T-helper 2 cell treated with Interferon-gamma antibody and Interleukin-4, amounts not matched to agents 5 μg/mL and 100 μg/mL, for 36 hours (primary cell): ENCODE measurements at regions not wholly inside any gene's neighbourhood (a gene's known extent, or its start where the extent isn't known, plus 50 kb on each side); places are given as distances from the start of the nearest gene placed in this dataset.

Experiments used
- DNase-seq: peaks from one replicate; pipeline ENCODE4 v3.0.0; 2021; ENCODE audit warnings: low spot score
- H3K27ac Mint-ChIP-seq: one replicate; pipeline ENCODE4 v1.8.0; 2021; ENCODE audit warnings: mild to moderate bottlenecking, mixed read lengths
- H3K27me3 Mint-ChIP-seq: one replicate; pipeline ENCODE4 v1.8.0; 2021; ENCODE audit warnings: low read depth, mixed read lengths
- H3K36me3 Mint-ChIP-seq: one replicate; pipeline ENCODE4 v1.8.0; 2021; ENCODE audit warnings: low read depth, mixed read lengths
- H3K4me1 Mint-ChIP-seq: one replicate; pipeline ENCODE4 v1.8.0; 2021; ENCODE audit warnings: low read depth, mixed read lengths
- H3K4me3 Mint-ChIP-seq: one replicate; pipeline ENCODE4 v1.8.0; 2022; ENCODE audit warnings: mild to moderate bottlenecking, moderate library complexity, mixed read lengths
- H3K9me3 Mint-ChIP-seq: one replicate; pipeline ENCODE4 v1.8.0; 2021; ENCODE audit warnings: mixed read lengths

DNA sequence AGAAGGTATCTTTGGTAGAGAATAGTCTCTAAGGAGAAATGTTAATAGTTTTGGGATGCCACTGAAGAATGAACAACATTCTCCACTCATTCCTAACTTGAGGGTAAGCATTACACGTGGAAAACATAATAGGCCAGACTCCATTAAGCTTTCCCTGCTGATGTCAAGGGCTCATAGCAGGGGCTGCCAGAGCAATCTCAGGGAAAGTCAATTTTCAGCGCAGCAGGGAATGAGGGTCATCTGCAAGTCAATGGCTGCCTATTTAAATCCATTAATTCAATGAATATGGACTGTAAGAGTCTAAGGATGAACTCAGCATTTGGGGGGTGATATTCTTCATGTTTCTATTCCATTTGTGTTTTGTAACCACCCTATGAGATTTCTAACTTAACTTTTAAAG is 144.2 kb upstream of the ARL4C start:
- H3K27ac Mint-ChIP-seq = no peak overlapping the region
- no peak for DNase-seq
- no peaks in the 10 kb centered on the region for H3K27me3 Mint-ChIP-seq
- H3K4me3 Mint-ChIP-seq = no peak overlapping the region
- H3K36me3 Mint-ChIP-seq = no peaks in the 10 kb centered on the region
- H3K9me3 Mint-ChIP-seq = peaks cover 12% of the 10 kb centered on the region
- no peaks in the 10 kb centered on the region for H3K4me1 Mint-ChIP-seq

DNA sequence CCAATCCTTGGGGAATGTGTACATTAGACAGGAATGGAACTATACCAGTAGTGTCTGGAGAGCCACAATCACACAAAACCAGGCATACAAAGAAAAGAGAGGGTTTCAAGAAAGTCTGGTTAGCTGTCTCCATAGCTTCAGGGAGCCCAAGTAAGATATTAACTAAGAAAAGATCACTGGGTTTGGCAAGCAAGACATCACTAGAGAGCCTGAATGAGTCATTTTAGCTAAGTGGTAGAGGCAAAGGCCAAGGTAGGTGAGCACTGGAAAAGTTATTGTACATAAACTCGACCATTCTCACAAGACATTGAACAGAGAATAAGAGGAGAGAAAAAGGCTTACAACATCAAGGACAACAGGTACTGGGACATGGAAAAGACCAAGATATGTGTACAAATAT is 143.8 kb upstream of the ARL4C start:
- H3K4me1 Mint-ChIP-seq = no peaks in the 10 kb centered on the region
- no peaks in the 10 kb centered on the region for H3K27me3 Mint-ChIP-seq
- H3K4me3 Mint-ChIP-seq = no peak overlapping the region
- DNase-seq = no peak
- H3K36me3 Mint-ChIP-seq = no peaks in the 10 kb centered on the region
- no peak overlapping the region for H3K27ac Mint-ChIP-seq
- peaks cover 12% of the 10 kb centered on the region for H3K9me3 Mint-ChIP-seq

DNA sequence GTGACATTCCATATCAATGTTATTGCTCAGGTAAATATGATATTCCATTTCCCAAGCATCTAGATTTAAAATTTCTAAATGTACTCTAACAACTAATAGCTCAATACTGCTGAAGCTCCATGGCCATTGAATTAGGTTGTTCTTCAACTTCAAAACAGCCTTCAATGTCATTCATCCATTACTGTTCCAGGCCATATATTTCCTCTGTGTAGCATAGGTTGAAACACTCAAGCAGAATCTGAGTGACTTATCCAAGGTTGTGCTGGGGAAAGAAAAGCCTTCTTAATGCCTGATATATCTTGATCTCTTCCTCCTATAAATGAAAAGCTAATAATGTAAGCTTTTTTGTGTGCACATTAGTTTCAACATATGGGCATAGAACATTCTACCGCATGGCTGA is 142.1 kb upstream of the ARL4C start:
- Mint-ChIP-seq H3K4me1 (no peaks in the 10 kb centered on the region), H3K27me3 (no peaks in the 10 kb centered on the region), H3K27ac (no peak overlapping the region), H3K4me3 (no peak overlapping the region), H3K36me3 (no peaks in the 10 kb centered on the region), H3K9me3 (peaks cover 12% of the 10 kb centered on the region)
- DNase-seq = no peak

DNA sequence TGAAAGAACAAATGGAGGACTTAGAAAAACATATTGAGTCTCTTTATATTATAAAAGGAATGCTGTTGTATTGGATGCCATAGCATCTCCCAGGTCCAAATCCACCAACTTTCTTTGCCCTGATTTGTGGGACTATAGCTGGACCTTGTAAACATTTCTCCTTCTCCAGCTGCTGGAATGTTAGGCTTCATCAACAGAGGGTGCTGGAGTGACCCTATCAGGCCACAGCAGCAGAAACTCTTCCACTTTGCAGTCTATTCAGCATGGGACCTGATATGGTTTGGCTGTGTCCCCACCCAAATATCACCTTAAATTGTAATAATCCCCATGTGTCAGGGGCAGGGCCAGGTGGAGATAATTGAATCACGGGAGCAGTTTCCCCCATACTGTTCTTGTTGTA is 138.4 kb upstream of the ARL4C start:
- Mint-ChIP-seq H3K9me3 (no peaks in the 10 kb centered on the region), H3K36me3 (no peaks in the 10 kb centered on the region), H3K4me1 (no peaks in the 10 kb centered on the region), H3K4me3 (no peak overlapping the region), H3K27me3 (peaks cover 4% of the 10 kb centered on the region), H3K27ac (no peak overlapping the region)
- DNase-seq = no peak

DNA sequence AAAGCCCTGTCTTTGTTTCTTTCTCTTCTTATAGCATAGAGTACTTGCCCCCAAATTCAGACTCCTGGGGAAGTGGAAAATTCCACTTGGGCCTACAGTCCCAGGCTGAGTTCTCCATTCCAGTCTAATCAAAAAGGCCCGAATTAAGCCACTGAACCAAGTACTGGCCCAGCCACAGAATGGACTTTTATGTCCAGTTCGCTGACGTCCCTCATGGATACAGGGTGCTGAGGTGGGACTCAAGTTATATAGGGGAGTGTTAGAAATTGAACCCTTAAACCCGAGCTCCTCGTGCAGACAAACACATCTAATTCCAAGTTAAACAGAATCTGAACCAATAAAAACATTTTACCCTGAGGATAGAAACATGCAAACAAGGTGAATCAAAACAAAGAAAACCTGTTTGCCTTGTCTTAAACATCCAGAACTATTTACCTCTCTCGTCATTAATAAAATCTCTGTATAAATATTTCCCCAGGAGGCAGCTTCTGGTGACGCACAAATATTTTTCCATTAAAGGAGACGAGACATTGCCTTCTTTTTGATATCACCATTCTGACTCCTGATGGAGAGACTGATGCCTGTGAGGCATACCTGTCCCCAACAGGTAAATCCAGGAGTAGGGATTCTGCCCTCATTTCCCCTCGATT is 136.8 kb upstream of the ARL4C start:
- Mint-ChIP-seq H3K4me3 (no peak overlapping the region), H3K36me3 (no peaks in the 10 kb centered on the region), H3K27me3 (peaks cover 8% of the 10 kb centered on the region), H3K27ac (no peak overlapping the region), H3K4me1 (no peaks in the 10 kb centered on the region), H3K9me3 (no peaks in the 10 kb centered on the region)
- no peak for DNase-seq

DNA sequence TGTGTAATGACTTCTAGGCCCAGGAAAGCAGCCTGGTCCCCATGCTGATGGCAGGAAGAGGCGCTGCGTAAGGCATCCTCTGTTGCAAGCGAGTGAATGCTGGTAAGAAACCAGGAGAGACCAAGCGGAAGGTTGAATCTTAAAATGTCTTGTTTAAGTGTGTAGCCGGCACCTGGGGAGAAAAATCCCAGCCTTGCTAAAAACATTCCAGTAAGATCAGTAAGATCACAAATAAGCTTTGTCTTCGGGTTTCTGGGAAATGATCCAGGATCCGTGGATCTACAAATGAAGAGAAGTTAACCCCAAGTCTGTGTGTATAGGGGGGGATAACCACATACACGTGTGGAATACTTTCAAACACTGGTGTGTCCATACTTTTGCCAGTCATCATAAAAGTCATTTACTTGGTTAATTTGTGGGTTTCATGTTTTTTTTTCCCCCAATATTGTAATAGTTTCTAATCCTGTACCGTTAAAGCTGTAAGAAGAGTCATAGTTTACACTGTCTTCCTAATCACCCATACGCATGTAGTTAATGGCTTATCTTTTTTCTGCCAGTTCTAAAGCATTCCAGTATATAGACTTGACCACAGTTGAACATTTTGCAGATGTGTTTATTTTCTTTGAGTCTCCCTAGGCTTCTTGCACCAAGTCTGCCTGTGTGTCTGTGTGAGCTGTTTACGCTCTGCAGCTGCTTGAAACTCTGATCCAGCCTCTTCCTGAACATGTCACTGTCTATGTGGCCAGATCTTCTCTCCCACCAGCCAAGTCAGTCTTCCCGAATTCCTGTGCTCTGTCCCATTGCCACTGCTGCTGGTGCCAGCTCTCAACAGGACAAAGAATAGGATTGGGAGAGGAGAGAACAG is 135.9 kb upstream of the ARL4C start:
- Mint-ChIP-seq H3K4me3 (no peak overlapping the region), H3K4me1 (no peaks in the 10 kb centered on the region), H3K9me3 (no peaks in the 10 kb centered on the region), H3K36me3 (no peaks in the 10 kb centered on the region), H3K27me3 (peaks cover 8% of the 10 kb centered on the region), H3K27ac (no peak overlapping the region)
- DNase-seq = no peak

DNA sequence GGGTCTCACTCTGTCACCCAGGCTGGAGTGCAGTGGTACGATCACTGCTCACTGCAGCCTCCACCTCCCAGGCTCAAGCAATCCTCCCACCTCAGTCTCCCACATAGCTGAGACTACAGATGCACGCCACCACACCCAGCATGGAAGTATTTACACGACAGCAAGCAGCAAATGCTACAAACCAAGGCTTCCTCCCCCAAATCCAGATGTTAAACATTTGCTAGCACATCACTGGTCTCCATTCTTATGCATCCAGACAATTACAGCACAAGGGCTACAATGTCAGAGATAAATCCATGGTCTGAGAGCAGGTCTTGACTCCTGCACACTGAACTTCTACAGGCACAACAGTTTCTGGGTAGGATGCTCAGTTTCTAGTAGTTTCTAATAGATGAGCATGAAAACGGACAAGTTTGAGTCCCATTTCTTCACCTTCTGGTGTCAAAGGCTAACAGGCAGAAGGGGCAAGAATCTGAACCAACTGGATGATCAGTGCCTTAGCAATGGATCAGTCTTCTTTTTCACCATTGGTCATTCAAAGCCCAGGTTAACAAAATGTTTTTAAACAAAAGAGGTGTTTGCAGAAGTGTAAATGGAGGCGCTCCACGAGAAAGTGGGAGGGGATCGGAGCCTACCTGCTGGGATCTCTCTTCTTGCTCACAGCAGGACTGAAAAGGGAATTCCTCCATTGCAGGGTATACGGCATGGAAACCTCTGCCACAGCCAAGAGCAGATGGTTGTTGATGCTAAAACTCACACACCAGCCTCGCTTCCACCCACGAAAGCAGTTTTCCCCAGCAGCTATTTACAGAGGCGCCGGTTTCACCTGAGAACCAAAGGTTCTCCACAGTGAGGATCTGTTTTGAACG is 135.0 kb upstream of the ARL4C start:
- H3K36me3 Mint-ChIP-seq = no peaks in the 10 kb centered on the region
- no peak overlapping the region for H3K27ac Mint-ChIP-seq
- H3K27me3 Mint-ChIP-seq = peaks cover 8% of the 10 kb centered on the region
- no peaks in the 10 kb centered on the region for H3K4me1 Mint-ChIP-seq
- no peak overlapping the region for H3K4me3 Mint-ChIP-seq
- no peak for DNase-seq
- H3K9me3 Mint-ChIP-seq = no peaks in the 10 kb centered on the region

DNA sequence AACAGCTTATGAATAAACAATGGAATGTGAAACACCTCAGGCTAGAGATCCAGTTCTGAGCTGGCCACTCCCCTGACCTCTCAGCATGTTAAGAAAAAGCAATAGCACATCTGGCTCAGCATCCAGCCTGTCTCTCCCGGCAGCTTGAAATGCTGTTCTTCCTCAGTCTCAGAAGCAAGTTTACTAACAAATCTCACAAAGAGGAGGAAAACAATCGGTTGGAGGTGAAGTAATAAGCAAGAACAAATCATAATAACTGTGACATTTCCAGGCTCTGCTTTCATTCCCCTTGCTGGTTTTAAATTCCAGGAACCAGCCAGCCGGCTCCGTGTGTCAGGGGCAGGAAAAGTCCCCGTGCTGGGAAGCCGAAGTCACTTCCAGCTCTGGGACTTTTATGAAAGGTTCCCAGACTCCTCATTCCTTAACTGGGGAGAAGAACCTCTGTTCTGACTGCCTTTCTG is 133.9 kb upstream of the ARL4C start:
- Mint-ChIP-seq H3K4me3 (no peak overlapping the region), H3K27ac (no peak overlapping the region), H3K4me1 (no peaks in the 10 kb centered on the region), H3K9me3 (no peaks in the 10 kb centered on the region), H3K36me3 (no peaks in the 10 kb centered on the region), H3K27me3 (peaks cover 10% of the 10 kb centered on the region)
- DNase-seq = no peak

DNA sequence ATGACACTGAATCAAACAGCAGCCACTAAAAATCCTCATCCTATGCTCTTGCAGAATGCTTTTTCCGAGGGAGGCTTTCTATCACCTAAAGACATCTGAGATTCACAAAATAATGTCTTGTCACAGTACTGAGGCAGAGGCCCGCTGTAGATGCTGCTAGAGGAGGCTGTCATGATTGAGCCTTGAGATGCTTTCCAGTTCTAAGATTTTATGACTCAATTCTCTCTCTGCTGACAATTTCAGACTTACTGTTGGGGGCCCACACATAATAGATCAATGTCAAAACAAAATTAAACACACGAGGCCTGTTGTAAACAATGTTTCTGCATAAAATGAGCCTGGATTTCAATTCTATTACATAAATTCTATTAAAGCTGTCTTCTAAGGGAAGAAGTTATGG is 132.7 kb upstream of the ARL4C start:
- Mint-ChIP-seq H3K4me3 (no peak overlapping the region), H3K27ac (no peak overlapping the region), H3K27me3 (peaks cover 10% of the 10 kb centered on the region), H3K4me1 (no peaks in the 10 kb centered on the region), H3K9me3 (no peaks in the 10 kb centered on the region), H3K36me3 (no peaks in the 10 kb centered on the region)
- no peak for DNase-seq

DNA sequence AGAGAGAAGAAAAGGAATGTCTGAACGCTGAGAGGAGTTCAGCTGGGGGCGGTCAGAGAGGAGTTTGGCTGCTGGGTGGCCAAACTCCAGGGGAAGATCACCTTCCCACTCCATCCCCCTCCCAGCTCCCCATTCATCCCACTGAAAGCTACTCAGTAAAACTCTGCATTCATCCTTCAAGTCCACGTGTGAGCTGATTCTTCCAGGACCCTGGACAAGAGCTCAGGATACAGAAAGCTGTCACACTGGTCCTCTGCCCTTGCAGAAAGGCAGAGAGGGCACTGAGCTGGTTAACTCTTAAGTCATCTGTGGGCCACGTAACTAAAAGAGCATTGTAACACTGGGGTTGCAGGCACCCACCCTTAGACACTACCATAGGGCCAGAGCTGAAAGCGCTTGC is 132.1 kb upstream of the ARL4C start:
- no peak overlapping the region for H3K27ac Mint-ChIP-seq
- no peak for DNase-seq
- H3K9me3 Mint-ChIP-seq = no peaks in the 10 kb centered on the region
- H3K4me1 Mint-ChIP-seq = no peaks in the 10 kb centered on the region
- no peaks in the 10 kb centered on the region for H3K36me3 Mint-ChIP-seq
- H3K4me3 Mint-ChIP-seq = no peak overlapping the region
- H3K27me3 Mint-ChIP-seq = peaks cover 10% of the 10 kb centered on the region

DNA sequence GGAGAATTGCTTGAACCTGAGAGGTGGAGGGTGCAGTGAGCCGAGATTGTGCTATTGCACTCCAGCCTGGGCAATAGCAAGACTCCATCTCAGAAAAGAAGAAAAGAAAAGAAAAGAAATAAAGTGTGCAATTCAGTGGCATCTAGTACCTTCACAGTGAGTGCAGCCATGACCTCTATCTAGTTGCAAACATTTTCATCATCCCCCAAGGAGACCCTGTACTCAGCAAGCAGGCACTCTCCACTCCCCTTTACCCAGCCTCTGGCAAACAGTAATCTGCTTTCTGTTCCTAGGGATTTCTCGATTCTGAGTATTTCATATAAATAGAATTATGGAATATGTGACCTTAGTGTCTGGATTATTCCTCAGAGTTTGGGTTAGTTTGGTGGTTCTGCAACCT is 130.4 kb upstream of the ARL4C start:
- H3K4me1 Mint-ChIP-seq = no peaks in the 10 kb centered on the region
- no peak overlapping the region for H3K4me3 Mint-ChIP-seq
- no peaks in the 10 kb centered on the region for H3K9me3 Mint-ChIP-seq
- DNase-seq = no peak
- no peak overlapping the region for H3K27ac Mint-ChIP-seq
- H3K36me3 Mint-ChIP-seq = no peaks in the 10 kb centered on the region
- H3K27me3 Mint-ChIP-seq = peaks cover 10% of the 10 kb centered on the region

DNA sequence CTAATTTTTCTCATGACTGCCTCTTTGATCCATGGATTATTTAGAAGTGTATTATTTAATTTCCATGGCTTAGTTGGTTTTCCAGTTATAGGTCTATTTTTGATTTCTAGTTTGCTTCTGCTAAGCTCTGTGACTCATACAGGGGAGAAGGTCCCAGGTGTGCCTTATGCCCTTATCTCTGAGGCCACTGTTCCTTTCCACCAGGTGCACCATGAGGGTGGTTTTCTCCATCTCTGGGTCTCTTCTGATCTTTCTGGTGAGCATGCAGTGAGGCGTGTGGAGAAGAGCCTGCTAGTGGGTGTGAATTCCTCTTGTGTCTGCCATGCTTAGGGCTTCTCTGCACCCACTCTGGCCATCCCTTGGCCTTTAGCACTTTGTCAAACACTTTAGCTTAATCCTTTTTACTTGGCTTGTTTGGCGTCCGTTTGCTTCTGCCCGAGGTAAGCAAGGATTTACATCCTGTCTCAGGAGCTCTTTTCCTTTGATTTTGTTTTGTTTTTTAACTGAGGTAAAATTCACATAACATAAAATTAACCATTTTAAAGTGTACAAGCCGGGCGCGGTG is 129.8 kb upstream of the ARL4C start:
- Mint-ChIP-seq H3K9me3 (no peaks in the 10 kb centered on the region), H3K36me3 (no peaks in the 10 kb centered on the region)

DNA sequence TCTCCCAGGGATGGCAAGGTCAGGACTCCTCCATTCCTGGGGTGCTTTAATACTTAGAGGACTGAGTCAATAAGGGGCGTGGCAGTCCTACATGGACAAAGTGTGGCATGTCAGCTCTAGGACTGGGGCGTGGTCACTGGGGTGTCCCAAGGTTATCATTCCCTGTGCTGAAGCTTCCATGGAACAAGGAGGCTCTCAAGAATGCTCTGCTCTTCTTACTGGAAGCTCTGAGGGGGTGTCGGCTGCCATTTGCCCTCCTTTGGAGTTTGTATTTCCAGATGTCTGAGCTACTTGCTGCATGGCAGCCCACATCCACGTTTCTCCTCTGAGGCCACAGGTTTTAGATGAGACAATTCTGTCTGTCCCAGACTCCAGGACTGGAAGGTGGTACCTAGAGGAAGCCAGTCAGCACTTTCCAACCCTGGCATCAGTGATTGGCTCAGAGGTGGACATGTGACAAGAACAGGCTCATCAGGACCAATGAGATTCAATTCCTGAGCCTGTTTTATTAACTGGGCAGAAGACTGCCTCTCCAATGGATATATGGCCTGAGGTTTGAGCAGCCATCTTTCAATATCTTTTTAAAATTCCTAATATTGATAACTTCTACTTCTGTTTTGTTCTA is 128.9 kb upstream of the ARL4C start:
- no peaks in the 10 kb centered on the region for H3K9me3 Mint-ChIP-seq
- no peak overlapping the region for H3K27ac Mint-ChIP-seq
- no peaks in the 10 kb centered on the region for H3K4me1 Mint-ChIP-seq
- no peaks in the 10 kb centered on the region for H3K36me3 Mint-ChIP-seq
- peaks cover 7% of the 10 kb centered on the region for H3K27me3 Mint-ChIP-seq
- H3K4me3 Mint-ChIP-seq = no peak overlapping the region
- no peak for DNase-seq

More for the DNA sequence above, 129.8 kb upstream of the ARL4C start:
- Mint-ChIP-seq H3K27me3 (peaks cover 9% of the 10 kb centered on the region), H3K4me1 (no peaks in the 10 kb centered on the region), H3K4me3 (no peak overlapping the region), H3K27ac (no peak overlapping the region)
- no peak for DNase-seq
